Posterior vena cava (tissue), 2 donors: ENCODE measurements at regions not wholly inside any gene's neighbourhood (a gene's known extent, or its start where the extent isn't known, plus 50 kb on each side); places are given as distances from the start of the nearest gene placed in this dataset.

Source experiments
- DNase-seq: peaks from one replicate; pipeline ENCODE4 v3.0.0-alpha.2; 2020; ENCODE audit warnings: low spot score
- intact Hi-C, 2 donors: fragments of 100-400 bp; cut with DNase I; formaldehyde crosslinking; loops; one replicate each; pipeline versions ENCODE4 v1.14.1 to v1.14.2; 2022 to 2023
- donor health status: DM: yes; HTN: yes; CAD: no.
- donor health status: DM: yes; HTN: yes; CAD: no.

DNA sequence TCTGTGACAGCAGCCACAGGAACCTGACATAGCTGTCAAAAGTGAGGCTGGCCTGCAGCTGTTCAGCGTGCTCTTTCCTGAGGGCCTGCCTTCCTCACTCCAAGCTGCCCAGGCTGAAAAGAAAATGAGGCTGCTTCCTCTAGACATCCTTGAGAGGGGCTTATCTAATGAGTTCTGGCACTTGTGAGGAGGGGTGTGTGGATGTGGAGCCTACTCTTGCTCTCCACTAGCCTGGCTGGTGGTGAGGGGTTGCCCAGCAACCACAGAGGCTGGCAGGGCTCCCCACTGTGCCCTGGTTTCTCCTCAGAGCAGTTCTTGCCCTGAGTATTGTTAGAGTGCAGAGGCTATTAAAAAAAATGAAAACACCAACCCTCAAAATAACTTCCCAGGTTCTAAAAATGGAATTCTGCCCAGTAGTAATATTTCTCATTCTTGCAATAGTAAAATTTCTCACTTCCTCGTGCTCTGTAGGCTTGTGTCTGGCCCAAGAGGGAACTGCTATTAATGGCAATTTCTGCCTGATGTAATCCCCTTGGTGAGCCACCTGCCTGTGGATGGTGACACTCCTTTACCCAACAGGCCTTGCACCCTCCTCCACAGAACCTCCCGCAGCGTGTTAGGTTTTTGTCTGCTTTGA lies 52.6 kb upstream of the EPS8L3 start:
- DNase-seq, result no peak
- intact Hi-C loops, result no loop called here

GRCh38 chr1:109815809-109816174 lies 52.1 kb upstream of the EPS8L3 start:
- intact Hi-C loops, result no loop called here
- no peak for DNase-seq

DNA sequence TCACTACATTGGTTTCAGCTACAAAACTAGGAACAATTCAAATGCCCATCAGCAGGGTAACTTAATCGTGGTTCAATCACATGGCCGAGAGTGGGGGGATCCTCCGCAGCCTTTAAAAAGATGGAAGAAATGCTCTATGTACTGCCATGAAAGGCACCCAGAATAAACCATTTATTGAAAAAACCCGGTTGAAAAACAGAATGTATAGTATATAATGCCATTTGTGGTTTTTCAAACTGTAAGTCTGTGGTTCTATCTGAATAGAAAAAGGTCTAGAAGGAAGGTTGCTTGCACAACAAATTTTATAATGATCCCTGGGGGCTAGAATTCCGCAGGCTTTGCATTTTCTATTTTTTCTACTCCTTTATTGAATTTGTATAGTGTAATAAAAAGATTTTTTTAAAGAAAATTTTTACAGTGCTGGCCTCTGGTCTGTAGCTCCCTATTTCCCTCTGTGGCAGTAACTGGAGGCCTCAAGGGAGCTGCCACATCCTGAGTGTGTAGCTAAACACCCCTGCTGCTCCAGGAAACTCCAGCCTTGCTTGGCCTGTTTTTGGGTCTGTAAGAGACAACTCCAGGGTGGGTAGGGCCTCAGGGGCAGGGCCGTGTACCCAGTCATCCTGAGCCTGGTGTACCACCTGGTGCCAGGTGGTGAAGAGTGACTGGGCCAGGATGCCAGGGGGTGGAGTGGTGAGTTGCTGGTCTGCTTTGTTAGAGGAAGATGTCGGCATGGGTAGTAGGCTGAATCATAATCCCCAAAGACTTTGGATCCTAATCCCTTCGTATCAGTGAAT lies 51.5 kb upstream of the EPS8L3 start:
- DNase-seq, result no peak
- intact Hi-C loops, result no loop called here

DNA sequence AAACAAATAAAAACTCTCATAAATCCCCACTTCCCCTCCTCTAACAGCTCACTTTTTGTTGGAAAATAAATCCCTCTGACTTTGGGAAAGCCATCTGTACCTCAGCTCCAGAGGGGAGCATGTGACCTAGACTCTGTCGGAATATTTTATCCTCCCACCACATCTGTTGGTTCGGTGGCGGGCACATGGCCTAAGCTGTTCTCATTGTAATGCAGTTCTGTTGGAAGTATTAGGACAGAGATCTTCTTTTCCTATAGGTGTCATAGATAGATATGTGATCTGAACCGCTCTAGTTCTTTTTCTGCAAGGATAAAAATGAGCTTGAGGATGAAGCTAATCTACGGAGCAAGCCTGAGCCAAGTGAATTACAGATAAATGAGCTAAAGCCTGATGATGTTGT lies 50.5 kb upstream of the EPS8L3 start:
- intact Hi-C loops, result no loop called here
- no peak for DNase-seq
